Dermis blood vessel endothelial cell (primary cell): ENCODE measurements at regions not wholly inside any gene's neighbourhood (a gene's known extent, or its start where the extent isn't known, plus 50 kb on each side); places are given as distances from the start of the nearest gene placed in this dataset.
"Not testable (repeated sequence)": the region's sequence is repeated elsewhere in the genome, so short reads cannot be mapped to it uniquely, and the experiment has no call there.

Experiments used
- DNase-seq: peaks from one replicate; pipeline ENCODE4 v3.0.0; 2010

DNA sequence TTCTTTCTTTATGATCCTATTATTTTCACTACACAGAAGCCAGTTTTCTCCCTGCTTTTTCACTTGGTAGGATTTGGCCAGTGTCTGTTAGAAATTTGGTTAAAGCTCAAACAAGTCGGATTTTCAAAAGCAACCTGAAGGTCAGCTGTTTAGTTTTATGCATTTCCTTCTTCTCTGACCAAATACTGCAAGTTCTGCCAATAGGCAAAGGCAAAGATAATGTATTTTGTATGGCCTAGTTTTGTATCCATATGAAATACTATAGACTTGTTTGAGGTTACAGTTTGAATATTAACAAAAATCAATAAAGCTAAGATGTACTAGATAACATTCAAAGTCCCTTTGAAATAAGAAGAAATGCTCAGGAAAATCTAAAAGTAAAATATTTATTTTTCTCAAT is 439.4 kb downstream of the TRIML1 start:
- no peak for DNase-seq

DNA sequence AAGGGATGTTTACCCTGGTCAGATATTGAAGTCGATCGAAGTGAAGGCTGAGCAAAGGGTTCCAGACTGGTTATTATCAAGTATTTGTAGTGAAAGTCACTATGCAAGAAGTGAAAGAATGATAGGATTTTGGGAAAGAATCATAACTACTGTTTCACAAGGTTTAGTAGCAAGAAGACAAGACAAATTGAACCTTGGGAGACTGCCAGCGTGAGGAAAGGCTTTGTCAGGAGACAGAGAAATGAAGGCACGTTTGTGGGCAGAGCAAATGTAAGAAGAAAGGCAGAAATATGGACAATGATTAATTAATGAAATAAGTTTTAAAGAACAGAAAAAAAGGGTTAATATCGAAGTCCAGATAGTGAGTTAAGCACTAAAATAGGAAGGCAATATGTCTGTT is 456.8 kb downstream of the TRIML1 start:
- no peak for DNase-seq

- no peak for DNase-seq
Measured at GRCh38 chr4:188603646-188604045, 464.4 kb downstream of the TRIML1 start.

DNA sequence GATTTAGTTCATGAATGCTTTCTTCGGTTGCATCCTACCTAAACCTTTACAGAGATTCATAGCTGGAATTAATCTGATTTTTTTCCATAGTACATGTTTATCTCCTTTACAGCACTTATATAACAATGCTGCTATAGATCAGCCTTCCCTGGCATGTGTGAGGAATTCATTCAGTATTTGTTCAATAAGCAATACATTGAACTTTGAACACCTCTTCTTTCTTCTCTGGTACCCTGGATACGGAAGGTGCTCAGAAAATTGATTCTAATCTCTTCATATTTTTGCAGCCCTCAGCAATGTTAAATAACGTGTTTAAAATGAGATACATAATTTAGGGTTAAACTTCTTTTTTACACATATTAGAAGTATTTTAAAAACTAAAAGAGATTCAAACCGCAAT is 467.4 kb downstream of the TRIML1 start:
- no peak for DNase-seq

- no peak for DNase-seq
Measured at GRCh38 chr4:188611143-188611542, 471.9 kb downstream of the TRIML1 start.

DNA sequence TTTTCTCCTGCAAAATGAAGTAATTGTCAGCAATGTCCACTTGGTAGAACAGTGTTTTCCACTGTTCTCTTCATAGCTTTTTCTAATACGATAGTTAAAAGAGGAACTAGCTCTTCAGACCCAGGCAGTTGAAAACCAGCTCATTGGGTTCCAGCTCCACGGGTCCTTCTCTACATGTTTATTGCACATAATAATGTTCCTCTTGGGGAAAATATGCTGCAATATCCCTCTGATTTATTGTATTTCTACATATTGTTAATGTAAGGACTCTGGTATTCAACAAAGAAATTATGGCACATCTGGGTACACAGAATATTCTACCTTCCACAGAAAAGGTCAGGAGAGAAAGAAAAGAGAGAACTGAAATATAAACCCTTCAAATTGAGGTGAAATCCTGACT is 473.4 kb downstream of the TRIML1 start:
- DNase-seq: no peak

GRCh38 chr4:188613976-188614375 is 474.7 kb downstream of the TRIML1 start:
- DNase-seq: no peak

DNA sequence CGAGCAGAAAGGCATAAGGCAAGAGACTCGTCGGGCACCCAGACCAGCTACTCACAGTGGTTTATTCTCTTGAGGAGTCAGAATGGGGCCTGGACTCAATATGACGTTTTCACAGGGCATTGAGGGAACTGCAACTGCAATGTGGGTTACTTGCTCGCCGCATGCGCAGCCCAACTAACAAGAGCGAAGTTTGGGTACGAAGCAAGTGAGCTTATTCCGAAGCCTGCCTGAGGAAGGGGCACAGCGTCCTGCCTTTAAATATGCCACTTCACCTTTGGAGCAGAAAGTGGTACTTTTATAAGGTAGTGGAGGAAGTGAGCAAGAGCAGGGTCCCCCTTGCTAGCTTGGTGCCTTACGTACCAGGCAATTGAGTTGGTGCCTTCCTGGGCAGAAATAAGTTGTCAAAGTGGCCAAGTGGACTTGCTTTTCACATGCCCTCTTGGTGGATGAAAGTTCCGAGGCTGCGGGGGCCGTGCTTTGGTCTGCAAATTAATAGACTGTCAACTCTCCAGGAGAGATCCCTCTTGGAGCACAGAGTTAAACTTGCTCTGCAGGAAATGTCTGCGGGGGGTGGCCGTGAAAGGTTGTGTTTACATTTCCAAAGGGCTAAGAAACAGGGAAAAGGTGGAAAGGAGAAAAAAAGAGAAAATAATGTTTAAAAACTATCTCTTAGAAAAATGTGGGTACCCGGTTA is 480.4 kb downstream of the TRIML1 start:
- DNase-seq: no peak

DNA sequence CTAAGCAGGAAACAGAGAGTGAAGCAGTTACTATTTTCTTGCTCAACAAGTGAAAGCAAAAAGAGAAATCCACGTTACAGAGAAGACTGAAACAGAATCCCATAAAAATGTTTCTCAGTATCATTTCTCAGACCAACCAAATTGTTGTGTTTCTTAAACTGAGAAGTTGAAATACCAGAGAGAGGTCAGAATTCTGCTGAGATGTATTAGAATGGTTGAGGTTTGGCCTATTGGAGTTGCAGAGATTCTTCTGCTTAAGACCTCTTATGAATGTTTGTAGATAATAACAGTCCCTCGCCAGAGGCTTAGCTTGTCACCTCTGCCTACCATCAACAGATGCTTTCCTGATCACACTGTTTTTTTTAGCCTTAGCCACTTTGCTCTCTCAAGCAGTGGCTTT is 481.4 kb downstream of the TRIML1 start:
- DNase-seq: no peak

- no peak for DNase-seq
Measured at GRCh38 chr4:188623314-188623854, 484.1 kb downstream of the TRIML1 start.

GRCh38 chr4:188624370-188624769 is 485.1 kb downstream of the TRIML1 start:
- DNase-seq: no peak

GRCh38 chr4:188627892-188628291 is 488.7 kb downstream of the TRIML1 start:
- no peak for DNase-seq

DNA sequence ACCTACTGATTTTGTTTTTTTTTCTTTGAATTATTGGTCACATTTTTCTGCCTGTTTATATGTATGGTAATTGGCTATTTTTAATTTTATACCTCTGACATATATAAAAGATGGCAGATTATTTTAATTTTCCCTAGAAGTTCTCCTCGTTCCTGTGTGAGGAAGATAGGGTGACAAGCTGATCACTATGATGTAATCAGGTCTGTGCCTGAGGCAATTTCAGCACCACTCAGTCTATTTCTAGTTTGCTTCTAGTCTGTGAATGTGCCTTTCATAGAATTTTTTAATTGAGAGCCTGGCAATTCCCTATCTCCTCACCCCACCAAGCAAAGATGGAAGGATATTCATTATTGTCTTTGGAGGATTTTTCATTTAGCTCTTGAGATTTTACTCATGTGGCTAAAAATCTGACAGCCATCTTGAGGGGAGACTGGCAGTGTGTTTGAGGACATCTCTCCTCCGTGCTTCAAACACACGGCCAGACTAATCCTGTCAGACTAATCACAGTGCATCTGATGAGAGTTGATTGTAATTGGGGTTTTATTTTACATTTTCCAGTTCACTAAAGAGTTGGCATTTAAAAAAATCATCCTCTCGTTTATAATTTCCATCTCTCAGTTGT is 500.3 kb downstream of the TRIML1 start:
- DNase-seq: no peak

DNA sequence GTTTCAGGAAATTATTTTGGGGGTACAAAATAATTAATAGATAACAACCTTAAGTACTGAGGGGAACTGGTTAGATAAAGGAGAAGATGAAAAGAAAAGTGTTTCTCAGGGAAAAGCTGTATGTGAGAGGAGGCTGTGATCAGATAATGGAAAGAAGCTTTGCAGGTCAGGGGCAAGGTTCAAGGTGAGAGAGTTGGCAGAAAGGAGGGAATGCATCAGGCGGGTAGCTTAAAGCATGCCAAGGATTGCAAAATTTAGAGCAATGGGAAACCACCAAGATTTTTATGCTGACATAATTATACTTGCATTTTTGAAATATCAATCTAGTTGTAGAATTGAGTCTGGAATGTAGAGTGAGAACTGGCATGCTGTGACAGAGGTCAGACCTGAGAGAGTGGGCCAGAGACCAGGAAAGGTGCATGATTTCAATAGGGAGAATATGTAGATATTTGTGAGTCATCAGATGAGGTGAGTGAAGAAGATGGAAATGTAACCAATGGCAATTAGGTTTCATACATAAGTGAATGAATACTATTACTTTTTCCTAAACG is 508.7 kb downstream of the TRIML1 start:
- DNase-seq: no peak

DNA sequence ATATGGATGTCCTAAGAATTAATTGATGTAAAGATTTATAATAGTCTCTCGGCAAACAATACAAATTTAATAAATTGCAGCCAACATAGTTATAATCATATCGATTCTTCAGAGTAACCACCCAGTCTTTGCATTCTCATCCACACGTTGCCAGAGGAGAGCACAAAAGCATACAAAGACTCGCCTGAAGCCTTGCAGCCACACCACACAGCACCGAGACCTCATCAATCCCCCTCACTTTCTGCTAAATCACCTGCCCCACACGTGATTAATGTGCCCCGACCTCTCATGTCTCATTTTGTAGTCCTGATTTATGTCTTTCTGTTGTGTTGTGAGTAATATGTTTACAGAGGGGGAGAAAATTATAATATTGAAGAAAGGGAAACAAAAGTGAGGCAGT is 510.4 kb downstream of the TRIML1 start:
- DNase-seq: no peak

DNA sequence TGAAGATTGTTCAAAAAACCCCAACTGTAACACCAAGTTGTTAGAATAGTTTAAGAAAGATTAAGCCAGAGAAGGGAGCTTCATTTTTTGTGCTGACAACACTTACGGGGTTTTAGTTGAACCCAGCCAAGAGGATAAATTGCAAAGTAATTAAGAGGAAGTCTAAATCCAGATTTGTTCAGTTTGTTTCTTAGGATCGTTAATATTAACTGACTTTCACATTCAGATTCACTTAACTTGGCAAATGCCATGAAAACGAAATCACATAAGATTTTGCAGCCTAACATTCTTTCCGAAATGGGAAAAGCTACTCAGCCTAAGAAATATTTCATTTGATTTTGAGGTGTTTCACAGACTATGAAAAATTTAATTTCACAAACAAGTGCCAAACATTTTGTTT is 511.3 kb downstream of the TRIML1 start:
- no peak for DNase-seq

GRCh38 chr4:188657365-188657764 is 518.1 kb downstream of the TRIML1 start:
- no peak for DNase-seq

- DNase-seq: no peak
Measured at GRCh38 chr4:188658958-188659522, 519.8 kb downstream of the TRIML1 start.

DNA sequence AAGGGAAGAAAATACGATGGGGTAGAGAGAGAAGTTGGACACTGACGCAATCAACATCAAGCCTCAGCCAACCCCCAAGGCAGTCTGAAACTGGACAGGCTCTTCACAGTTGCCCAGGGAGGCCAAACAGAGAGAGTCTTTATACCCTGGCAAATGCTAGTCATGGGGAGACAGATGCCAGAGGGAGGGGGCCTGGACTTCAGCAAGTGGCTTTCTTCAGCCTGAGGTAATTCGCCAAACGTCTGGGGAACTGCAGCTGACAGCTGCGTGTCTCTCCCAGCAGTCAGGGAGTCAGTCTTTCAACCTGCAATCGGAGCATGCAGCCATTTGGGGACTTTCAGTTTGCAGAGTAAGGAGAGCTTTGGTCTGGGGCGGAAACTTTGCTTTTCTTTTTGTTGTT is 521.6 kb downstream of the TRIML1 start:
- no peak for DNase-seq

DNA sequence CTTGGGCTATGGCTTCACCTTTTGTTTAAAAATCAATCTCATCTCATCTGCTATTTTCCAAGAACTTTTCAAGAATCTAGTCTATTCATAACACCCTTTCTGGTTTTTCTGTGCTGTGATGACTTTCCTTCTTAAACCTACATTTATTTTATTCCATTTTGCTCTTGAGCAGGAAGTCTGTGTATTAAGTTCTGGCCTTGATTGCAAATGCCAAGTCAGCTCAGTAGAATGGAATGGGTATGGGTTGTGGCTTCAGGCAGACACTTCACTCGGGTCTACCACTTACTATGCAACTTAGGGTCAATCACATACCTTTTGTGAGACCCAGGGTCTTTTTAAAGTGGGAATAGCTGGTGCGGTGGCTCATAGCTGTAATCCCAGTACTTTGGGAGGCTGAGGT is 522.3 kb downstream of the TRIML1 start:
- DNase-seq: no peak

DNA sequence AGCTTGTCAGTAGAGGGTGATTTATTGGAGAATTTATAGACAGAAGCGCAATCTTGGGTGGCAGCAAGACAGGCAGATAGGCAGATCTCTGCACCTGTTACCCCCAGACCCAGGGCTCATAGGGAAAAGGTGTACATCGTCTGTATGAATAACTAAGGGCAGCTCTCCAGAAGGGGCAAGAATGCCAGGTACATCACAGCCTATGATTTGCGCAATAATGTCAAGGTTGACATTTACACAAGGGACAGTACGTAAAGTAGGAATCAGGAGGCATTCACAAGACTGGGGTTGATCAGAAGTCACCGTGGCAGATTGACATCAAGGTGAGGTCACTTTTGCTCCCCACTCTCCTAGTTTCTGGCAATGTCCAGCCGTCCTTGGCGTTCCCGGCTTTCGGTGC is 524.1 kb downstream of the TRIML1 start:
- no peak for DNase-seq

GRCh38 chr4:188665491-188666457 is 526.5 kb downstream of the TRIML1 start:
- no peak for DNase-seq

GRCh38 chr4:188678691-188679090 is 539.5 kb downstream of the TRIML1 start:
- not testable (repeated sequence) for DNase-seq
